IMR-90 (cell line): ENCODE measurements at regions not wholly inside any gene's neighbourhood (a gene's known extent, or its start where the extent isn't known, plus 50 kb on each side); places are given as distances from the start of the nearest gene placed in this dataset.

Source experiments
- ATAC-seq: fragments of 200-7000 bp; cut with Tn5 transposase; 2 replicates; pipeline ENCODE4 v1.9.1; 2020; ENCODE audit warnings: low read depth, mild to moderate bottlenecking, moderate library complexity
- BruUV-seq: library from RNA; stranded (reverse); fragments of 400-500 nt; replicated peaks from 2 replicates; lab custom pipeline; 2021; lab: Mats Ljungman, UMichigan
- CTCF ChIA-PET: fragments of 300-600 bp; formaldehyde crosslinking; extraction: SDS; loops from one replicate; lab custom pipeline; 2021; ENCODE audit warnings: antibody characterized with exemption; lab: Yijun Ruan, JAX
- POLR2A ChIA-PET: fragments of 300-600 bp; sonication (Branson Sonifier 250); formaldehyde crosslinking; loops from one replicate; lab custom pipeline; 2022; ENCODE audit warnings: antibody characterized with exemption; ENCODE audit not compliant: unreplicated experiment; lab: Charles Lee
- DNase-seq: peaks from one replicate; pipeline ENCODE4 v3.0.0; 2013
- H2AFZ ChIP-seq: replicated peaks from 2 replicates; pipeline ENCODE3; 2013; ENCODE audit warnings: low read length, mild to moderate bottlenecking; ENCODE audit not compliant: poor library complexity
- H2AK5ac ChIP-seq: 2 replicates; pipeline ENCODE4 v1.6.1; 2013; ENCODE audit warnings: low read depth, low read length, inconsistent platforms
- H2AK9ac ChIP-seq: replicated peaks from 2 replicates; pipeline ENCODE3; 2013; ENCODE audit warnings: mild to moderate bottlenecking, low read depth, low read length, moderate library complexity; ENCODE audit not compliant: poor library complexity
- H2BK120ac ChIP-seq: 2 replicates; pipeline ENCODE4 v1.6.1; 2013; ENCODE audit warnings: low read depth, low read length, inconsistent platforms
- H2BK15ac ChIP-seq: 3 replicates; pipeline ENCODE4 v1.6.1; 2013; ENCODE audit warnings: low read depth, low read length, inconsistent platforms
- H2BK20ac ChIP-seq: 2 replicates; pipeline ENCODE4 v1.6.1; 2013; ENCODE audit warnings: low read depth, mild to moderate bottlenecking, inconsistent platforms, low read length, moderate library complexity
- H2BK5ac ChIP-seq: 2 replicates; pipeline ENCODE4 v1.6.1; 2013; ENCODE audit warnings: mild to moderate bottlenecking, low read depth, low read length, inconsistent platforms; ENCODE audit not compliant: poor library complexity, severe bottlenecking
- H3K14ac ChIP-seq: replicated peaks from 2 replicates; pipeline ENCODE4 v1.6.1; 2013; ENCODE audit warnings: low read depth, low read length, inconsistent platforms
- H3K18ac ChIP-seq: 2 replicates; pipeline ENCODE4 v1.6.1; 2013; ENCODE audit warnings: low read depth, low read length, control low read depth
- H3K23ac ChIP-seq: 2 replicates; pipeline ENCODE4 v1.6.1; 2013; ENCODE audit warnings: low read depth, low read length, inconsistent platforms
- H3K27ac ChIP-seq: 2 replicates; pipeline ENCODE4 v1.5.1; 2013; ENCODE audit warnings: mild to moderate bottlenecking, control low read depth, low read length; ENCODE audit not compliant: insufficient read depth
- H3K27me3 ChIP-seq: 2 replicates; pipeline ENCODE4 v1.6.1; 2013; ENCODE audit warnings: low read length; ENCODE audit not compliant: control insufficient read depth, insufficient read depth
- H3K36me3 ChIP-seq: 2 replicates; pipeline ENCODE4 v1.6.1; 2013; ENCODE audit warnings: low read length, mixed read lengths; ENCODE audit not compliant: control insufficient read depth, insufficient read depth
- H3K4ac ChIP-seq: 2 replicates; pipeline ENCODE4 v1.6.1; 2013; ENCODE audit warnings: low read depth, low read length, inconsistent platforms
- H3K4me1 ChIP-seq: 2 replicates; pipeline ENCODE4 v1.6.1; 2013; ENCODE audit warnings: low read length, mixed read lengths; ENCODE audit not compliant: control insufficient read depth, insufficient read depth
- H3K4me2 ChIP-seq: 2 replicates; pipeline ENCODE4 v1.6.1; 2013; ENCODE audit warnings: low read depth, mild to moderate bottlenecking, control low read depth, low read length, moderate library complexity
- H3K4me3 ChIP-seq: 2 replicates; pipeline ENCODE4 v1.5.1; 2013; ENCODE audit warnings: low read depth, mild to moderate bottlenecking, control low read depth, low read length, moderate library complexity; ENCODE audit not compliant: insufficient read depth
- H3K56ac ChIP-seq: 2 replicates; pipeline ENCODE4 v1.6.1; 2013; ENCODE audit warnings: low read length, inconsistent platforms; ENCODE audit not compliant: insufficient read depth; ENCODE audit errors: extremely low read depth
- H3K79me1 ChIP-seq, 2 experiments: 2 replicates each; pipeline ENCODE4 v1.6.1; 2013; ENCODE audit warnings: low read length in 2 of 2, inconsistent platforms in 1 of 2, low read depth in 1 of 2
- H3K9ac ChIP-seq: 2 replicates; pipeline ENCODE4 v1.6.1; 2013; ENCODE audit warnings: low read depth, low read length, control low read depth
- H3K9me1 ChIP-seq: 2 replicates; pipeline ENCODE4 v1.6.1; 2013; ENCODE audit warnings: low read length, inconsistent platforms; ENCODE audit not compliant: insufficient read depth
- H3K9me3 ChIP-seq: 2 replicates; pipeline ENCODE4 v1.6.1; 2013; ENCODE audit warnings: low read length; ENCODE audit not compliant: control insufficient read depth, insufficient read depth
- H4K20me1 ChIP-seq: 2 replicates; pipeline ENCODE4 v1.6.1; 2013; ENCODE audit warnings: low read length, inconsistent platforms; ENCODE audit not compliant: insufficient read depth
- H4K5ac ChIP-seq: 2 replicates; pipeline ENCODE4 v1.6.1; 2013; ENCODE audit warnings: mild to moderate bottlenecking, low read depth, low read length, control low read depth
- H4K8ac ChIP-seq, 2 experiments: 2 replicates each; pipeline ENCODE4 v1.6.1; 2013; ENCODE audit warnings: low read depth in 2 of 2, low read length in 2 of 2, control low read depth in 1 of 2, inconsistent platforms in 1 of 2
- H4K91ac ChIP-seq: 2 replicates; pipeline ENCODE4 v1.6.1; 2013; ENCODE audit warnings: low read depth, low read length, inconsistent platforms; ENCODE audit not compliant: insufficient read depth
- CHD1 ChIP-seq: IDR thresholded peaks from 2 replicates; pipeline ENCODE4 v1.6.1; 2012; ENCODE audit warnings: low read depth, low read length, improper control_type of control experiment
- WGBS, 2 experiments: methylation state at CpG; one replicate each; pipeline versions ENCODE4 v1.1.5 to v1.1.7; 2013; ENCODE audit warnings: missing lambda C conversion rate in 2 of 2; ENCODE audit not compliant: insufficient read length in 1 of 2; ENCODE audit errors: extremely low coverage in 2 of 2; 5-methylcytosine and 5-hydroxymethylcytosine counted together
- dilution Hi-C: fragments of 300-500 bp; cut with HindIII; formaldehyde crosslinking; loops from one replicate; pipeline ENCODE4 v1.14.3; 2018; ENCODE audit warnings: low sequenced_read_pairs; ENCODE audit not compliant: unreplicated experiment
- in situ Hi-C: fragments of 300-500 bp; cut with MboI; formaldehyde crosslinking; loops from 3 replicates; pipeline ENCODE4 v1.14.3; 2019; ENCODE audit warnings: low sequenced_read_pairs, inconsistent platforms, mixed read lengths
- intact Hi-C: fragments of 100-400 bp; cut with micrococcal nuclease; formaldehyde crosslinking; loops from 2 replicates; pipeline ENCODE4 v1.10.0; 2022

DNA sequence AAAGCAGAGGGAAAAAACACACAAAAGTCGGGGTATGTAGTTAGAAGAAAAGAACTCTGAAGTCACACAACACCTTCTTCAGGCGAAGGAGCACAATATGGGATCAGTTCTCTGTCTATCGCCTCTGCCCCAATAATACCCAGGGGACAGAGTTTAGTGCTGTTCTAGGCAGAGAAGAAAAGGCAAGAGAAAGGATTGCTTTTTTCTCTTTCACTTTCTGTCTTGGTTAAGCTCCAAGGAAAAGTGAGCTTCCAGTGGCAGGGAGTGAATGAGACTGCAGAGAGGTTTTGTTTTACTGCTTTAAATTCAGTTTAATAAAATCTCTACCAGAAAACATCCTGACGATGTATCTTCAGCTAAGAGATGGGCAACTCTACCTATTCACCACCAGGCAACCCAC, 86.6 kb upstream of the STXBP5 start:
- POLR2A ChIA-PET, result no interaction called here
- H2AFZ ChIP-seq, result peak overlapping the region; percentile 59

More for the DNA sequence above, 86.6 kb upstream of the STXBP5 start:
- Histone ChIP-seq H3K23ac (no peak overlapping the region), H4K91ac (no peak overlapping the region), H3K27ac (peak overlapping the region; percentile 65; the same call in 1 of the 2 replicates), H3K18ac (peak overlapping the region; percentile 81), H2AK5ac (no peak overlapping the region), H3K4me3 (peak overlapping the region; percentile 9; the same call in 1 of the 2 replicates), H2BK120ac (peak overlapping the region; percentile 82), H3K27me3 (no peaks in the 10 kb centered on the region), H3K9ac (peak overlapping the region; percentile 69), H2BK5ac (peak overlapping the region; percentile 40), H2AK9ac (no peak overlapping the region), H4K20me1 (no peaks in the 10 kb centered on the region), H4K8ac (peak overlapping the region in 1 of 2 experiments; percentile 83; a peak in 1 of 4 replicates), H3K9me1 (no peaks in the 10 kb centered on the region), H3K9me3 (no peaks in the 10 kb centered on the region; the same call in 1 of the 2 replicates), H2BK15ac (no peak overlapping the region), H3K4ac (peak overlapping the region; percentile 43; the same call in 1 of the 2 replicates), H3K79me1 (no peaks in the 10 kb centered on the region), H2BK20ac (peak overlapping the region; percentile 59; the same call in 1 of the 2 replicates), H3K56ac (no peak overlapping the region), H3K4me1 (no peaks in the 10 kb centered on the region), H4K5ac (peak overlapping the region; percentile 89), H3K4me2 (peak overlapping the region; percentile 92), H3K14ac (peak overlapping the region; percentile 50; the same call in 1 of the 2 replicates), H3K36me3 (no peaks in the 10 kb centered on the region)
- no TSS peak for BruUV-seq
- ATAC-seq (peak; percentile 88), DNase-seq (peak; percentile 49)
- dilution Hi-C loops (no loop called here), intact Hi-C loops (no loop called here), in situ Hi-C loops (no loop called here)
- CTCF ChIA-PET, result interaction anchor here (0.6 to 1.0 kb wide), 4 partner anchors 13 to 195 kb away, joined by 3 to 7 read pairs (median 4); no protein-coding TSS in a partner anchor
- no CpG with 5 or more reads among the region's 4 CpGs for WGBS, 2 experiments
- TF ChIP-seq CHD1, result no peak
